NB4 (cell line): ENCODE measurements at regions not wholly inside any gene's neighbourhood (a gene's known extent, or its start where the extent isn't known, plus 50 kb on each side); places are given as distances from the start of the nearest gene placed in this dataset.

Source experiments
- DNase-seq: peaks from one replicate; pipeline ENCODE4 v3.0.0; 2010; ENCODE audit warnings: low read depth
- H3K4me3 ChIP-seq: one replicate; pipeline ENCODE4 v1.5.1; 2011; ENCODE audit warnings: mild to moderate bottlenecking, low read depth, low read length, moderate library complexity
- MYC ChIP-seq: IDR thresholded peaks from 2 replicates; pipeline ENCODE4 v1.6.1; 2011; ENCODE audit warnings: low read depth, low read length
- POLR2A ChIP-seq: IDR thresholded peaks from 2 replicates; pipeline ENCODE4 v1.6.1; 2011; ENCODE audit warnings: mild to moderate bottlenecking; ENCODE audit not compliant: insufficient read length; ENCODE audit errors: extremely low read depth
- TF ChIP-seq, protein P1 (sequence below): IDR thresholded peaks from 2 replicates; pipeline ENCODE4 v1.6.1; 2011; ENCODE audit warnings: low read depth, low read length
- TF ChIP-seq, protein P2 (sequence below): IDR thresholded peaks from one replicate; pipeline ENCODE4 v1.5.1; 2012; ENCODE audit warnings: low read depth, low read length

DNA sequence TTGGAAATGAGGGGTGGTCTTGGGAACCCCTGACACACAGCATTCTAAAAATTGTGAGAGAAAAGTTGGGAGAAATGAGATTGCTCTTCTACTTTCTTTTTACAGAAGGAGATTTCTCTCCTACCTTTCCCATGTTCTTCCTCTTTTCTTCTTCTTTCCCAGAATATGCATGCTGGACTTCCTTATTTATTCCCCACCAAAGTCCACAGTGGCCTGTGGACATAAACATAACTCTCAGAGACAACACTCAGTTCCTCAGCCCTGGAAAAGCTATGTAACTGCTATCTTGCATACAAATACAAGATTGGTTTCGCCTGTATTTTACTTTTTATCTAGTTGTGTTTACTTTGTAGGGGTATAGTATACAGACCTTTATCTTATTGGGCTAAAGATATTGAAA lies 54.6 kb upstream of the C1GALT1 start:
- no peak overlapping the region for H3K4me3 ChIP-seq
- TF ChIP-seq POLR2A (no peak), MYC (no peak)
- TF ChIP-seq, protein P1, sequence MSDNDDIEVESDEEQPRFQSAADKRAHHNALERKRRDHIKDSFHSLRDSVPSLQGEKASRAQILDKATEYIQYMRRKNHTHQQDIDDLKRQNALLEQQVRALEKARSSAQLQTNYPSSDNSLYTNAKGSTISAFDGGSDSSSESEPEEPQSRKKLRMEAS: no peak
- TF ChIP-seq, protein P2, sequence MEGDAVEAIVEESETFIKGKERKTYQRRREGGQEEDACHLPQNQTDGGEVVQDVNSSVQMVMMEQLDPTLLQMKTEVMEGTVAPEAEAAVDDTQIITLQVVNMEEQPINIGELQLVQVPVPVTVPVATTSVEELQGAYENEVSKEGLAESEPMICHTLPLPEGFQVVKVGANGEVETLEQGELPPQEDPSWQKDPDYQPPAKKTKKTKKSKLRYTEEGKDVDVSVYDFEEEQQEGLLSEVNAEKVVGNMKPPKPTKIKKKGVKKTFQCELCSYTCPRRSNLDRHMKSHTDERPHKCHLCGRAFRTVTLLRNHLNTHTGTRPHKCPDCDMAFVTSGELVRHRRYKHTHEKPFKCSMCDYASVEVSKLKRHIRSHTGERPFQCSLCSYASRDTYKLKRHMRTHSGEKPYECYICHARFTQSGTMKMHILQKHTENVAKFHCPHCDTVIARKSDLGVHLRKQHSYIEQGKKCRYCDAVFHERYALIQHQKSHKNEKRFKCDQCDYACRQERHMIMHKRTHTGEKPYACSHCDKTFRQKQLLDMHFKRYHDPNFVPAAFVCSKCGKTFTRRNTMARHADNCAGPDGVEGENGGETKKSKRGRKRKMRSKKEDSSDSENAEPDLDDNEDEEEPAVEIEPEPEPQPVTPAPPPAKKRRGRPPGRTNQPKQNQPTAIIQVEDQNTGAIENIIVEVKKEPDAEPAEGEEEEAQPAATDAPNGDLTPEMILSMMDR: no peak
- no peak for DNase-seq

DNA sequence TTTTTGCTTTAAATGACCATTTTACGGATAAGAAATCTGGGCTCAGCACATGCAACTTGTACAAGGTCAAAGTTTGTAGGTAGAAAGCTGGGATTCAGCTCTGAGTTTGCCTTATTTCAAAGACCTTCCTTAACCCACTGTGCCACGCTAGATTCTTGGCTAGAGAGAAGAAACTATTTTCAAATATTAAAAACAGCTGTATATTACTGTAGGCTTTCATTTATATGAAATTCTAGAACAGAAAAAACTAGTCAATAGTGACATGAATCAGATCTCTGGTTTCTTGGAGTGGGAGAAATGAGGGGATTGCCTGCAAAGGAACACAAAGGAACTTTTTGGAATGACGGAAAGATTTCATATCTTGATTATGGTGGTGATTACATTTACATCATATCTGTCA lies 53.0 kb upstream of the C1GALT1 start:
- DNase-seq: no peak
- TF ChIP-seq, protein P2: no peak
- no peak for TF ChIP-seq POLR2A
- H3K4me3 ChIP-seq: no peak overlapping the region

DNA sequence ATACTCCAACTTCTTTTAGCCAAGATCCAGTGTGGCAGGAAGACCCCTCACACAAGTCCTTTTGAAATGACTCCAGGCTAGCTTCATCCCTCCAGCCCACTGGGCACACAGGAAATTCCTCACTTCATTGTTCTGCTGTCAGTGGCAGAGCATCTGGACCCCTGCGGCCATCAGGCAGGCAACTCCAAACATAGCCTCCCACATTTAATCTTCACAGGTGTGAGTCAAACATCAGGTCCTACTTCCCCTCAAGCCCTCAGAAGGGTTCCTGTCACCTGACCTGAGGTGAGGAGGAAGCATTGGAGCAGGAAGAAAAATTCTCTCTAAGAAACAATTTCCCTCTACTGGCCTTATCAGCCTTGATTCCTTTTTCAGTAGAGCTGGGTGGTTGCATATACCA lies 51.1 kb upstream of the C1GALT1 start:
- no peak for DNase-seq
- TF ChIP-seq, protein P1: no peak
- no peak overlapping the region for H3K4me3 ChIP-seq
